HCT116 (cell line): ENCODE measurements at regions not wholly inside any gene's neighbourhood (a gene's known extent, or its start where the extent isn't known, plus 50 kb on each side); places are given as distances from the start of the nearest gene placed in this dataset.

Experiments used
- ATAC-seq: fragments of 200-7000 bp; cut with Tn5 transposase; 2 replicates; pipeline ENCODE4 v1.9.1; 2020; ENCODE audit warnings: mild to moderate bottlenecking, moderate library complexity
- BruUV-seq: library from RNA; stranded (reverse); fragments of 400-500 nt; replicated peaks from 2 replicates; lab custom pipeline; 2021; lab: Mats Ljungman, UMichigan
- CTCF ChIA-PET: fragments of 300-600 bp; sonication (Branson Sonifier 250); formaldehyde crosslinking; loops from one replicate; lab custom pipeline; 2021; ENCODE audit warnings: antibody characterized with exemption; lab: Charles Lee
- POLR2A ChIA-PET: fragments of 300-600, 350-600 bp; sonication (Branson Sonifier 250); formaldehyde crosslinking; loops from one replicate; lab custom pipeline; 2021; ENCODE audit warnings: antibody characterized with exemption; lab: Charles Lee
- RAD21 ChIA-PET, 2 experiments: fragments of 300-600 bp; sonication (Branson Sonifier 250); formaldehyde crosslinking; loops; one replicate each; lab custom pipeline; 2023; ENCODE audit warnings: low total read pairs in 2 of 2; ENCODE audit not compliant: uncharacterized antibody in 2 of 2, unreplicated experiment in 2 of 2, low non-redundant PET in 1 of 2; lab: Charles Lee
- DNase-seq: peaks from one replicate; pipeline ENCODE4 v3.0.0-alpha.2; 2010; ENCODE audit warnings: low read depth, low spot score
- H2AFZ ChIP-seq: fragments of 200-600 bp; shearing (Covaris generic), sonication (generic); 2 replicates; pipeline ENCODE4 v1.6.1; 2017; ENCODE audit warnings: low read depth, mixed run types, mixed read lengths, antibody characterized with exemption, low read length; ENCODE audit not compliant: poor library complexity, severe bottlenecking
- H3K27ac ChIP-seq: 2 replicates; pipeline ENCODE4 v1.5.1; 2012; ENCODE audit warnings: low read depth, low read length
- H3K27me3 ChIP-seq: fragments of 200-600 bp; sonication (generic); 2 replicates; pipeline ENCODE4 v1.6.1; 2016; ENCODE audit warnings: mixed run types, low read length, mixed read lengths; ENCODE audit not compliant: insufficient read depth
- H3K36me3 ChIP-seq, 2 experiments: fragments of 200-500 bp in 1 of 2; fragments of 200-600 bp in 1 of 2; sonication (Bioruptor generic) in 1 of 2; sonication (generic) in 1 of 2; 2 replicates each; pipeline versions ENCODE4 v1.5.1 to v1.6.1; 2014 to 2016; ENCODE audit warnings: low read length in 2 of 2, inconsistent platforms in 1 of 2, mixed read lengths in 1 of 2, mixed run types in 1 of 2; ENCODE audit not compliant: insufficient read depth in 2 of 2, control insufficient read depth in 1 of 2
- H3K4me1 ChIP-seq, 2 experiments: fragments of 200-600 bp in 1 of 2; sonication (generic) in 1 of 2; 2 replicates each; pipeline versions ENCODE4 v1.5.1 to v1.6.1; 2012 to 2017; ENCODE audit warnings: low read length in 2 of 2, inconsistent platforms in 1 of 2, mild to moderate bottlenecking in 1 of 2, mixed read lengths in 1 of 2, mixed run types in 1 of 2, moderate library complexity in 1 of 2; ENCODE audit not compliant: insufficient read depth in 2 of 2, control insufficient read depth in 1 of 2
- H3K4me2 ChIP-seq: fragments of 200-600 bp; sonication (generic); 2 replicates; pipeline ENCODE4 v1.6.1; 2017; ENCODE audit warnings: mixed run types, low read length, mixed read lengths
- H3K4me3 ChIP-seq, 2 experiments: fragments of 200-600 bp in 1 of 2; sonication (generic) in 1 of 2; replicated peaks in 1 of 2; 2 replicates each; pipeline ENCODE4 v1.5.1; 2011 to 2016; ENCODE audit warnings: low read length in 2 of 2, control low read depth in 1 of 2, low read depth in 1 of 2, mild to moderate bottlenecking in 1 of 2, mixed read lengths in 1 of 2, mixed run types in 1 of 2
- H3K79me2 ChIP-seq: fragments of 200-600 bp; sonication (generic); 2 replicates; pipeline ENCODE4 v1.6.1; 2017; ENCODE audit warnings: mild to moderate bottlenecking, mixed run types, low read length, moderate library complexity, mixed read lengths; ENCODE audit not compliant: insufficient read depth
- H3K9ac ChIP-seq: fragments of 200-600 bp; sonication (generic); 2 replicates; pipeline ENCODE4 v1.6.1; 2016; ENCODE audit warnings: low read length, mixed read lengths
- H3K9me2 ChIP-seq: fragments of 200-600 bp; sonication (generic), shearing (Covaris generic); 2 replicates; pipeline ENCODE4 v1.6.1; 2017; ENCODE audit warnings: mixed run types, mild to moderate bottlenecking, moderate library complexity; ENCODE audit not compliant: insufficient read depth
- H3K9me3 ChIP-seq, 2 experiments: fragments of 200-500 bp in 1 of 2; fragments of 200-600 bp in 1 of 2; sonication (Bioruptor generic) in 1 of 2; sonication (generic) in 1 of 2; 2 replicates each; pipeline ENCODE4 v1.6.1; 2014 to 2017; ENCODE audit warnings: low read length in 2 of 2, mixed read lengths in 2 of 2, inconsistent platforms in 1 of 2, low read depth in 1 of 2, mild to moderate bottlenecking in 1 of 2, mixed run types in 1 of 2, moderate library complexity in 1 of 2; ENCODE audit not compliant: control insufficient read depth in 1 of 2, insufficient read depth in 1 of 2
- H4K20me1 ChIP-seq: fragments of 200-600 bp; sonication (generic), shearing (Covaris generic); 2 replicates; pipeline ENCODE4 v1.6.1; 2017; ENCODE audit warnings: mixed run types, mild to moderate bottlenecking, moderate library complexity; ENCODE audit not compliant: insufficient read depth
- ATF3 ChIP-seq: IDR thresholded peaks from 2 replicates; pipeline ENCODE4 v1.6.1; 2012
- CBX3 ChIP-seq: IDR thresholded peaks from 2 replicates; pipeline ENCODE4 v1.6.1; 2012; ENCODE audit warnings: low read depth
- CEBPB ChIP-seq: IDR thresholded peaks from 2 replicates; pipeline ENCODE4 v1.6.1; 2012; ENCODE audit warnings: low read depth
- CTCF ChIP-seq, 3 experiments: fragments of 200-600 bp in 1 of 3; sonication (generic) in 1 of 3; IDR thresholded peaks in 2 of 3; conservative IDR thresholded peaks in 1 of 3; 2 replicates each; pipeline ENCODE4 v1.5.1; 2012 to 2017; ENCODE audit warnings: low read depth in 2 of 3, low read length in 2 of 3, antibody characterized with exemption in 1 of 3, borderline replicate concordance in 1 of 3, control low read depth in 1 of 3, mild to moderate bottlenecking in 1 of 3, mixed read lengths in 1 of 3, mixed run types in 1 of 3, moderate library complexity in 1 of 3; ENCODE audit not compliant: insufficient read depth in 1 of 3
- EGR1 ChIP-seq: IDR thresholded peaks from 2 replicates; pipeline ENCODE4 v1.6.1; 2012; ENCODE audit warnings: low read depth
- ELF1 ChIP-seq: IDR thresholded peaks from 2 replicates; pipeline ENCODE4 v1.6.1; 2012; ENCODE audit warnings: low read depth, borderline replicate concordance
- EZH2phosphoT487 ChIP-seq: fragments of 200-600 bp; IDR thresholded peaks from 2 replicates; pipeline ENCODE4 v1.6.1; 2018; ENCODE audit warnings: antibody characterized with exemption, borderline replicate concordance
- FOSL1 ChIP-seq: IDR thresholded peaks from 2 replicates; pipeline ENCODE4 v1.6.1; 2012; ENCODE audit warnings: low read depth
- JUND ChIP-seq: IDR thresholded peaks from 2 replicates; pipeline ENCODE4 v1.6.1; 2012
- MAX ChIP-seq: IDR thresholded peaks from 2 replicates; pipeline ENCODE4 v1.6.1; 2012
- POLR2A ChIP-seq: IDR thresholded peaks from 2 replicates; pipeline ENCODE4 v1.7.0; 2011; ENCODE audit warnings: borderline replicate concordance; ENCODE audit not compliant: insufficient read depth, insufficient read length; ENCODE audit errors: extremely low read depth
- POLR2AphosphoS5 ChIP-seq: IDR thresholded peaks from 2 replicates; pipeline ENCODE4 v1.6.1; 2011; ENCODE audit warnings: mild to moderate bottlenecking, low read depth, low read length, moderate library complexity
- REST ChIP-seq: IDR thresholded peaks from 2 replicates; pipeline ENCODE4 v1.6.1; 2012; ENCODE audit warnings: low read depth
- SP1 ChIP-seq: IDR thresholded peaks from 2 replicates; pipeline ENCODE4 v1.6.1; 2012; ENCODE audit warnings: low read depth
- SRF ChIP-seq: IDR thresholded peaks from 2 replicates; pipeline ENCODE4 v1.6.1; 2012; ENCODE audit warnings: low read depth
- TCF7L2 ChIP-seq: IDR thresholded peaks from 2 replicates; pipeline ENCODE4 v1.7.0; 2011; ENCODE audit warnings: borderline replicate concordance, inconsistent platforms; ENCODE audit not compliant: insufficient read depth, insufficient read length; ENCODE audit errors: extremely low read depth
- ZBTB33 ChIP-seq: IDR thresholded peaks from 2 replicates; pipeline ENCODE4 v1.6.1; 2011; ENCODE audit warnings: mild to moderate bottlenecking, low read length, moderate library complexity; ENCODE audit not compliant: insufficient replicate concordance; ENCODE audit errors: extremely low read depth
- ZFX ChIP-seq: fragments of 450-650 bp; IDR thresholded peaks from 2 replicates; pipeline ENCODE4 v1.6.1; 2017
- intact Hi-C: fragments of 100-400 bp; cut with micrococcal nuclease; formaldehyde crosslinking; loops from 2 replicates; pipeline ENCODE4 v1.10.0; 2022

GRCh38 chr7:119838444-119838843, 434.5 kb upstream of the KCND2 start:
- no peak for ATAC-seq
- BruUV-seq, result no TSS peak
- no peak for DNase-seq
- Histone ChIP-seq H3K9me3 (no peaks in the 10 kb centered on the region), H3K79me2 (no peaks in the 10 kb centered on the region), H3K4me2 (no peak overlapping the region), H4K20me1 (no peaks in the 10 kb centered on the region), H2AFZ (no peak overlapping the region), H3K27me3 (no peaks in the 10 kb centered on the region), H3K9ac (no peak overlapping the region), H3K9me2 (no peaks in the 10 kb centered on the region), H3K4me1 (no peaks in the 10 kb centered on the region), H3K27ac (no peak overlapping the region), H3K4me3 (no peak overlapping the region), H3K36me3 (no peaks in the 10 kb centered on the region)
- CTCF ChIA-PET, result no interaction called here
- RAD21 ChIA-PET, result no interaction called here
- intact Hi-C loops, result no loop called here
- POLR2A ChIA-PET, result no interaction called here
- no peak for TF ChIP-seq ZBTB33
- no peak for TF ChIP-seq CBX3
- TF ChIP-seq CEBPB, result no peak
- TF ChIP-seq EGR1, result no peak
- TF ChIP-seq SP1, result no peak
- no peak for TF ChIP-seq ZFX
- TF ChIP-seq POLR2A, result no peak
- TF ChIP-seq MAX, result no peak
- no peak for TF ChIP-seq ELF1
- TF ChIP-seq REST, result no peak
- no peak for TF ChIP-seq FOSL1
- TF ChIP-seq POLR2AphosphoS5, result no peak
- TF ChIP-seq JUND, result no peak
- TF ChIP-seq CTCF (IDR thresholded peaks at IDR 0.05 in 2 of 3, conservative IDR thresholded peaks at IDR 0.05 in 1 of 3; ENCODE audit: borderline replicate concordance in 1 of 3, insufficient read depth in 1 of 3, low read depth in 2 of 3, low read length in 2 of 3), result no peak
- no peak for TF ChIP-seq EZH2phosphoT487
- TF ChIP-seq ATF3, result no peak
- no peak for TF ChIP-seq SRF
- no peak for TF ChIP-seq TCF7L2
